HG02763 (cell line): ENCODE measurements at regions not wholly inside any gene's neighbourhood (a gene's known extent, or its start where the extent isn't known, plus 50 kb on each side); places are given as distances from the start of the nearest gene placed in this dataset.

Source experiments
- ATAC-seq: cut with Tn5 transposase; IDR thresholded peaks from one replicate; pipeline ENCODE4 v1.9.1; 2021; ENCODE audit warnings: mild to moderate bottlenecking, moderate library complexity; ENCODE audit not compliant: unreplicated experiment

- no peak for ATAC-seq
These were observed 446.3 kb downstream of the KLF12 start for GRCh38 chr13:73687929-73688328.

- no peak for ATAC-seq
These were observed 447.1 kb downstream of the KLF12 start for GRCh38 chr13:73687087-73687486.

- no peak for ATAC-seq
These were observed 449.5 kb downstream of the KLF12 start for GRCh38 chr13:73684750-73685149.

GRCh38 chr13:73684286-73684685 is 449.9 kb downstream of the KLF12 start:
- ATAC-seq = no peak

- no peak for ATAC-seq
These were observed 450.5 kb downstream of the KLF12 start for GRCh38 chr13:73683746-73684145.

- ATAC-seq = no peak
These were observed 452.4 kb downstream of the KLF12 start for GRCh38 chr13:73681779-73682178.

- no peak for ATAC-seq
These were observed 453.2 kb downstream of the KLF12 start for GRCh38 chr13:73681015-73681414.

GRCh38 chr13:73677048-73677601 is 457.1 kb downstream of the KLF12 start:
- ATAC-seq = no peak

- no peak for ATAC-seq
These were observed 457.6 kb downstream of the KLF12 start for GRCh38 chr13:73676550-73677047.

GRCh38 chr13:73675821-73676220 is 458.4 kb downstream of the KLF12 start:
- no peak for ATAC-seq

- no peak for ATAC-seq
These were observed 459.6 kb downstream of the KLF12 start for GRCh38 chr13:73674570-73674969.

GRCh38 chr13:73673931-73674330 is 460.3 kb downstream of the KLF12 start:
- ATAC-seq = no peak

GRCh38 chr13:73672492-73672891 is 461.7 kb downstream of the KLF12 start:
- ATAC-seq = no peak

- ATAC-seq = no peak
These were observed 462.5 kb downstream of the KLF12 start for GRCh38 chr13:73671732-73672131.

GRCh38 chr13:73671011-73671410 is 463.2 kb downstream of the KLF12 start:
- no peak for ATAC-seq

- no peak for ATAC-seq
These were observed 466.4 kb downstream of the KLF12 start for GRCh38 chr13:73667756-73668155.

- no peak for ATAC-seq
These were observed 468.9 kb downstream of the KLF12 start for GRCh38 chr13:73665261-73665660.

GRCh38 chr13:73664851-73665250 is 469.4 kb downstream of the KLF12 start:
- no peak for ATAC-seq

- ATAC-seq = no peak
These were observed 471.4 kb downstream of the KLF12 start for GRCh38 chr13:73662833-73663232.

- ATAC-seq = no peak
These were observed 472.3 kb downstream of the KLF12 start for GRCh38 chr13:73661687-73662425.

GRCh38 chr13:73661066-73661465 is 473.1 kb downstream of the KLF12 start:
- no peak for ATAC-seq

- no peak for ATAC-seq
These were observed 475.6 kb downstream of the KLF12 start for GRCh38 chr13:73658639-73659038.
